ENCODE measurements at regions not wholly inside any gene's neighbourhood (a gene's known extent, or its start where the extent isn't known, plus 50 kb on each side); places are given as distances from the start of the nearest gene placed in this dataset.
A peak's percentile ranks its signal among the peaks of the same experiment; 100 is the strongest.

DNA sequence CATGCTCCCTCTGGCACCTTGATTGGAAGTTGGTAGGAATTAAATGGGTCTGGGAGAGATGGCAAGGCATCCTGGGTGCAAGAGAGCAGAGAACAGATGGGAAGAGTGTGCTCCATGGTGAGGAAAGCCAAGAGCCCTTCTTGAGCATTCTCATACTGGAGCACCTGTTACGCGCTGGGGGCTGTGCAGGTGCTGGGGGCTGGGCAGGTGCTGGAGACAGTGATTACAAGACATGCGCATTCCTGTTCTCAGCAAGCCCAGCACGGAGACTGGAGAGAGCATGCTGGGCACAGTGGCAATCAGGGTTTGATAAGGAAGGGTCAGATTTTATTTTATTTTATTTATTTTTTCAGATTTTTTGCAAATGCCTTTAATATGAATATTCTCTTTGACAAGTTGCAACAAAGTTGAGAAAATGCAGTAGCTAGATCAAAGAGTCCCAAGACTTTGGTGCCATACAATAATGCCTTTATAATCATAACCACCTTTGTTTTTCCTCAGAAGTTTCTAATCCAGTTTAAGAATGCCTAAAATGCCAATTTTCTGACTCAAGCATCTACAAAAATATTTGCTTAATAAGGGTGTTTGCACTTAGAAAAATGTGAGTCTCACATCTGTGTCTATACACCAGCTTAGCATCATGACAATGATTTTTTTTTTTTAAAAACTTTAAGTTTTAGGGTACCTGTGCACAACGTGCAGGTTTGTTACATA, 193.3 kb downstream of the RNF152 start:
- DNase-seq (ENCODE audit: low read depth): no peak
- TF ChIP-seq, protein P1, sequence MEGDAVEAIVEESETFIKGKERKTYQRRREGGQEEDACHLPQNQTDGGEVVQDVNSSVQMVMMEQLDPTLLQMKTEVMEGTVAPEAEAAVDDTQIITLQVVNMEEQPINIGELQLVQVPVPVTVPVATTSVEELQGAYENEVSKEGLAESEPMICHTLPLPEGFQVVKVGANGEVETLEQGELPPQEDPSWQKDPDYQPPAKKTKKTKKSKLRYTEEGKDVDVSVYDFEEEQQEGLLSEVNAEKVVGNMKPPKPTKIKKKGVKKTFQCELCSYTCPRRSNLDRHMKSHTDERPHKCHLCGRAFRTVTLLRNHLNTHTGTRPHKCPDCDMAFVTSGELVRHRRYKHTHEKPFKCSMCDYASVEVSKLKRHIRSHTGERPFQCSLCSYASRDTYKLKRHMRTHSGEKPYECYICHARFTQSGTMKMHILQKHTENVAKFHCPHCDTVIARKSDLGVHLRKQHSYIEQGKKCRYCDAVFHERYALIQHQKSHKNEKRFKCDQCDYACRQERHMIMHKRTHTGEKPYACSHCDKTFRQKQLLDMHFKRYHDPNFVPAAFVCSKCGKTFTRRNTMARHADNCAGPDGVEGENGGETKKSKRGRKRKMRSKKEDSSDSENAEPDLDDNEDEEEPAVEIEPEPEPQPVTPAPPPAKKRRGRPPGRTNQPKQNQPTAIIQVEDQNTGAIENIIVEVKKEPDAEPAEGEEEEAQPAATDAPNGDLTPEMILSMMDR (conservative IDR thresholded peaks at IDR 0.05; ENCODE audit: low read depth, low read length): no peak

DNA sequence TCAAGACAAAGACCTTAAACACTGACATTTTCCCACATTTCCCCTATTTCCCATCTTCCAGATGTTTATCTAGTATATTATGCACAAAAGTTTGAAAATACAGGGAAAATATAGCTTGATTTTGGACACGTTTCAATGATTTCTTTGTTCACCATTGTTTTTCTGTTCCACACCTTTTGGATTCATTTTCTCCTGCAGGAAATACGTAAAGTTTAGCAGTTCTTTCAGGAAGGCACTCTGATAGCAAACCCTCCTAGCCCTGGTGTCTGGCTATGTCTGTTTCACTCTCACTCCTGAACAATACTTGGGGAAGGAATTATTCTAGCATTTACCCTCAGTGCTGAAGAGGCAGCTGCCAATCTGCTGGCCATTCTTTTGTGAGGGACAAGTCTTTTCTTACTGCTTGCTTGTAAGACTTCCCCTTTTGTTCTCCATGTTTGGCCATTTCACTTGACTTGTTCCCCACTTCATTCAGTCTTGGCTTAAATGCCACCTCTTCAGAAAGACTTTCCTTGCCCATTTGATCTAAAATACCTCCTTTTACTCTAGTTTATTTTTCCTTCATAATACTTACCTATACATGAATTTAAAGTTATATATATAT, 195.4 kb downstream of the RNF152 start:
- TF ChIP-seq, protein P1 (conservative IDR thresholded peaks at IDR 0.05; ENCODE audit: low read depth, low read length): no peak
- no peak overlapping the region for H3K4me3 ChIP-seq (ENCODE audit: low read depth, low read length)
- no peak for DNase-seq (ENCODE audit: low read depth)

More for the DNA sequence above, 193.3 kb downstream of the RNF152 start:
- no peak overlapping the region for H3K4me3 ChIP-seq (ENCODE audit: low read depth, low read length)

DNA sequence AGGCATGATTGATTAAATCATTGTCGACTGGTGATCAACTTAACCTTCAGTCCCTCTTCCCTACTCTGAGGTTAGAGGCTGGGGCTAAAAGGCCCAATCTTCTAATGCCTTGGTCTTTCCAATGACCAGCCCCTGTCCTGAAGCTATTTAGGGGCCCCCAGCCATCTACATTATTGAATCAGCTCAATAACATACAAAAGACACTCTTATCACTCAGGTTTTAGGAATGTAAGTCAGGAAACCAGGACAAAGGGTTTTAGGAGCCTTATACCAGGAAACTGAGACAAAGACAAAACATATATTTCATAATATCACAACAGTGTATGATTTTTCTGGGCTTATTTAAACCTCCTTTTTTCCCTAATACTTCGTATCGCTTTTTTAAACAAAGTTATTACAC, 198.6 kb downstream of the RNF152 start:
- TF ChIP-seq, protein P1 (conservative IDR thresholded peaks at IDR 0.05; ENCODE audit: low read depth, low read length): no peak
- DNase-seq (ENCODE audit: low read depth): no peak
- H3K4me3 ChIP-seq (ENCODE audit: low read depth, low read length): no peak overlapping the region

- TF ChIP-seq, protein P1 (conservative IDR thresholded peaks at IDR 0.05; ENCODE audit: low read depth, low read length): no peak
- no peak overlapping the region for H3K4me3 ChIP-seq (ENCODE audit: low read depth, low read length)
- peak; percentile 85 for DNase-seq (ENCODE audit: low read depth)
These were observed 202.2 kb downstream of the RNF152 start for GRCh38 chr18:61690418-61691138.

GRCh38 chr18:61687317-61687716, 205.5 kb downstream of the RNF152 start:
- no peak for DNase-seq (ENCODE audit: low read depth)
- H3K4me3 ChIP-seq (ENCODE audit: low read depth, low read length): no peak overlapping the region
- TF ChIP-seq, protein P1 (conservative IDR thresholded peaks at IDR 0.05; ENCODE audit: low read depth, low read length): no peak

DNA sequence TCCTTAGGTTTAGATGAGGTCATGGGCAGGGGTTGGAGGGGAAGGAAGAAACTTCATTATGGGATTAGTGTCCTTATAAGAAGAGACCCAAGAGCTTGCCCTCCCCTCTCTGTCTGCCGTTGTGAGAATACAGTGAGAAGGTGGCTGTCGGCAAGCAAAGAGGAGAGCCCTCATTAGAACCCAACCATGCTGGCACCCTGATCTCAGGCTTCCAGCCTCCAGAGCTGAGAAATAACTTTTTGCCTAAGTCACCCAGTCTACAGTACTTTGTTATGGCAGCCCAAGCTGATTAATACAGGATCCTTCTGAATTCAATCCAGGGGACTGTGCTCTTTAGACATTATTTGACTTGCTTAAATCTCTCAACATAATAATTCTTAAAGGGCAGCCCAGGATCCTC, 209.0 kb downstream of the RNF152 start:
- no peak overlapping the region for H3K4me3 ChIP-seq (ENCODE audit: low read depth, low read length)
- TF ChIP-seq, protein P1 (conservative IDR thresholded peaks at IDR 0.05; ENCODE audit: low read depth, low read length): no peak
- DNase-seq (ENCODE audit: low read depth): no peak
